ENCODE measurements at regions not wholly inside any gene's neighbourhood (a gene's known extent, or its start where the extent isn't known, plus 50 kb on each side); places are given as distances from the start of the nearest gene placed in this dataset.
"Not testable (repeated sequence)": the region's sequence is repeated elsewhere in the genome, so short reads cannot be mapped to it uniquely, and the experiment has no call there.

DNA sequence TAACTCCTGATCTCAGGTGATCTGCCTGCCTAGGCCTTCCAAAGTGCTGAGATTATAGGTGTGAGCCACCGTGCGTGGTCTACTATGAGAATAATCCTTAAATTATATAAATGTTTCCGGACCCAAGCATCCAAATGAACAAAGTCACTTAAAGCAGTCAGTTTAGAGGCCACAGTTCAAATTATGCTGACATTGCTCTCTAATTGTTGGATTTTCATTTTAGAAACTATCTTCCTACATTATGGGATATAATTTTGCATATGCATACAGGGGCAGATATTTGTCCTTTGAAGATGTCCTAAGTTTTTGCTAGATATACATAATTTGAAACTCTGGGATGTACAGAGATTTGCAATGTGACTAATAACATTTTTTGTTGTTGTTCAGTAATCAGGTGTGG is 390.1 kb downstream of the RND3 start:
- DNase-seq = no peak

DNA sequence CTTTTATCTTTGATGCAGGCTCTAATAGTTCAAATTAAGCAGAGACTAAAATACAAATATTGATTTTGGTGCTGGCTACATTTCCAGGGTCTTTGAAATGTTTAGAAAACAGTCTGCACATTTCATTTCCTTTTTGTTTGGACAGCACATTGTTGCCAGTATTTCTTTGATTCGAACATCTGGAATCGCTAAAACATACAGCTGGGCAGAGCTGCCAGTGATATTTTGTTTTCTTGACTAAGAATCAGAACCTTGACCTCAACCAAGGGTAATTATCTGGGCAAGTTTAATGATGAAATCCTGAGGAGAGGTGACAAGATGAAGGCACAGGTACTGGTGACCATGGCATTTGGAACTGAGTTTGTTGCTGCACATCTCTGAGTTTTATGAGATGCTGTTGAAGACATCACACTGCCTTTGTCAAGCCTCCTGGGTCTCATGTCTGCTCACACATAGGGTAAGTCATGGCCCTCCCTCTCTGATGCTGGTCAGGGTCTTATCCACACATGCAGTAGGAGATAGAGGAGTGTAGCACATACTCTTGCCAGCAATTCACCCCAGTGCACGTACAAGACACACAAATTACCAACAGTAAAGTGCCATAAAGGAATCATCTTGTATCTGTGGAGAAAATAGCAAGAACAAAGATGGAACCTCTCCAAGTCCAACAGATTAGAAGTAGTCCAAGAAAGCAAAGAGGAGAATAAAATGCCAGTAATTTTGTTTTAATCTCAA is 391.9 kb downstream of the RND3 start:
- DNase-seq = no peak

DNA sequence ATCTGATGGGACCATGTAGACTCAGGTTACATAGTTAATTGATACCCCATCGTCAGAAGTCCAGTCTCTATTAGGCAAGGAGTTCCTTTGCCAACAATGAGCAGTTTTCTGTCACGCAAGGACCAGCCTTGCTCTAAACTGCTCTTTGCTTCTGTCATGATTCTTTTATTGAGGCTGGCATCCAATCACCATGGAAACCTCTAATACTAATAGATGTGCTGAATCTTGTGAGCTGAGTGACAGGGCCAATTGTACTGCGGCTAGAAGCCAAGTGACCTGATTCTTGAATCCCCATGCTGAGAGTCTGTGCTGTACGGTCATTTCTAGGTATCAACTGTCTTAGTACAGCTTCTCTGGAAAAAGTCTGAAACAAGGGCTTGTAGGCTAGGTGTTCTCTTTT is 395.6 kb downstream of the RND3 start:
- no peak for DNase-seq

DNA sequence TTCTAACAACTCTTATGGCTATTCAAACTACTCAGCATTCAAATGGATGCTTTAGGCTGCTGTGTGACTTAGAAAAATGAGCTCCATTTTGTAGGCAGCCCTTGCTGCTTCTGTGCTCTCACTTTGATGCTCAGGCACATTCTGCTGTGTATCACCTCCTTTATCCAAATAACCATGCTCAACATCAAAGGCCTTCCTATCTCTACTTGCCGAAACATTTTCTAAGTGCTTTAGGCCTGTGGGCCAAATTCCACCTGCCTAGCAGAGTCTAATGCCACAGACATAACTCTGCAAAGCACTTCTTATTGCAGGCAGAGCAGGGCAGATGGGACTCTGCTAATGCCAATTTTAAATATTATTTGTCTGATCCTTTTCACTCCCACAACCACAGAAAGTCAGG is 397.4 kb downstream of the RND3 start:
- DNase-seq = no peak

DNA sequence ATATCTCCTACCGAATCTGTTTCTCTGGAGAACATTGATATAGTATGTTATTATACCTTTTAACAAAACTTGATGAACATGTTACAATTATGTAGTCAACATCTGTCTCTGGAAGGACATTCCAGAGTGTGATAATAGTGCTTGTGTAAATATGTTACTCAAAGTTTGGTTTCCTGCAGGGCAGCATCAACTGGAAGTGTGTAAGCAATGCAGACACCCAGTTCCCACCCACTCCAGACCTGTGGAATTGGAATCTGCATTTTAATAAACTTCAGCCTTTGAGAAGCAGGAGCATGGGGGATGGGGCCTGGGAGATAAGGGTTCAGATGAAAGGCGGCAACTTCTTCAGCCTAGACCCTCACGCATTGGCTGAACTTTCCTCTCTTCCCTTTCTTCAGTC is 398.9 kb downstream of the RND3 start:
- no peak for DNase-seq

GRCh38 chr2:150085478-150085877 is 402.0 kb downstream of the RND3 start:
- DNase-seq = no peak

DNA sequence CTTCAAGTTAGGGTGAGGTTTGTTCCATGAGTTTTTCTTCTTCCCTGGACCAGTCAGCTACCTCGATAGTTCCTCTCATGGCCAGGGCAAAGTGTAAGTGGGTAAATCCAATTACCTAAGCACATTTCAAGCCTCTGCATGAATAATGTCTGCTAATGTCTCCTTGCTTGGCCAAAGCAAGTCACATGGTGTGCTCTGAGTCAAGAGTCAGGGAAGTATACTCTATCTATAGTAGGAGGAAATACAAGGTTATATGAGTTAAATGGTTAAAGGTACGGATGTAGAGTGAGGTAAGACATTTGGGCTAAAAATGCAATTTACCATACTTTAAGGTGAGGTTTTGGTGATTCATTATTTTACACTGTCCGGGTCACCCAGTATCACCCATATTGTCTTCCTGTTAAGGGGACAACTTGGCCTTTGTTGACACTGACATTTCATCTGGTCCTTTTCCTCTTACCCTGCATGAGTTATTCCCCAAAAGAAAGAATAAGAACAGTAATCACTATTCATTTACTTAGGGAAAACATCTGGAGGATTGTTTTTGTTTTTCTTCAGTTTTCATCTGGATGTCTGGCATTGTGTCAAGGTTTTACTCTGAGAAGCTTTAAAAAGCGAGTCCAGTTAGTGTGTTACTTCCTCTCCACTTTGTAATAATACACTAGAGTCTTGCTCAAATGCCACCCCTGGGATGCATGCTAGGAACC is 405.5 kb downstream of the RND3 start:
- DNase-seq = no peak

DNA sequence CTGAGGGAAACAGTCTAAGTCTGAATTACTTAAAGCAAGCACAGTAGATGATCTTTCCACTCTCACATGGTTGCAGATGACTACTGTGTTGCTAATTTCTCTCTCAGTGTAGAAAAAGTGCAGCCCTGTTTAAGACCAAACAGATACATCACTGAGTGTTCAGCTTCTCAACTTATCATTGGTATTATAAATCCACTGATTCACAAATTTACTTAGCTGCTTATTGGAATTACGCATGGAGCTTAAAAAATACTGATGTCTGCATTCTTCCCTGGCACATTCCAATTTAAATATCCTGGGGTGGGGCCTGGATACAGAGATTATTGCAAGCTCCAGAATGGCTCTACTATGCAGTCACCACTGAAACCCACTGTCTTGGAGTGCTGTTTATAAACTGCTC is 411.2 kb downstream of the RND3 start:
- no peak for DNase-seq

DNA sequence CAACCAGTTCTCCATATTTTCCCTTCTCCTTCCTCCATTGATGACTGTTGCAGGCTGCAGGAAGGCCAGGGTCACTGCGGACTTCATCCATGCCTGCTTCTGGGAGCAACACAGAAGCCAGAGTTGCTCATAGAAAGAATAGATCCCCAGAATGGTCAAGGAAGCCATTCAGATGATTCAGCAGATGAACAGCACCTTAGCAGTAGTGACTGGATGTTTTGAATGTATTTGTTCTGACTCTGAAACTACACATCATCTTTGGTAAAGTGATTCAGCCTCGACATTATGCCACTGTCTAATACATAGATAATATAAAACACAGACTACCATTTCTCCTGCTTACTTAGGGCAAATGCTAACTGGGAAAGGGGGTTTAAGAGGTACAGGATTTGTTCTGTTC is 411.6 kb downstream of the RND3 start:
- DNase-seq = no peak

- no peak for DNase-seq
Observed at GRCh38 chr2:150066490-150066889, 421.0 kb downstream of the RND3 start.

- no peak for DNase-seq
Observed at GRCh38 chr2:150063931-150064548, 423.4 kb downstream of the RND3 start.

GRCh38 chr2:150063432-150063889 is 424.0 kb downstream of the RND3 start:
- DNase-seq = no peak

- DNase-seq = no peak
Observed at GRCh38 chr2:150062416-150062815, 425.1 kb downstream of the RND3 start.

DNA sequence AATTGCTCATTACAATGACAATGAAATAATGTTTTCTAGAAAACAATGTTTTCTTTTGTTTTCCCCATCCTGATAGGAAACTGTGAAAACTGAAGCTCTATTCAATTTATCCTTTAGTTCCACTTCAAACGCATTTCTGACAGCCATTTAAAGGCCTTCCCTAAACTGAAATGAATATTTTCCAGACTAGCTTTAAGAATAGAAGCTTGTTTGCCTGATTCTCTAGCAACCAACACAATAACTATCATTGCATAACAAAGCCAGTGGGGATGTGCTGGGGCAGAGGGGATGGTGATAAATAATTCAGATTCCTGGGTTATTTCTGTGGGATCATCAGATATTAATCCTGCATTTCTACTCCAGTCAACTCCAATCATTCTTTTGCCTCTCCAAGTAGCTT is 427.1 kb downstream of the RND3 start:
- no peak for DNase-seq

- not testable (repeated sequence) for DNase-seq
Observed at GRCh38 chr2:150059676-150060075, 427.8 kb downstream of the RND3 start.

- no peak for DNase-seq
Observed at GRCh38 chr2:150052457-150052856, 435.0 kb downstream of the RND3 start.

- no peak for DNase-seq
Observed at GRCh38 chr2:150051004-150051403, 436.5 kb downstream of the RND3 start.

- DNase-seq = no peak
Observed at GRCh38 chr2:150050036-150050435, 437.4 kb downstream of the RND3 start.

GRCh38 chr2:150047620-150048222 is 439.7 kb downstream of the RND3 start:
- no peak for DNase-seq

DNA sequence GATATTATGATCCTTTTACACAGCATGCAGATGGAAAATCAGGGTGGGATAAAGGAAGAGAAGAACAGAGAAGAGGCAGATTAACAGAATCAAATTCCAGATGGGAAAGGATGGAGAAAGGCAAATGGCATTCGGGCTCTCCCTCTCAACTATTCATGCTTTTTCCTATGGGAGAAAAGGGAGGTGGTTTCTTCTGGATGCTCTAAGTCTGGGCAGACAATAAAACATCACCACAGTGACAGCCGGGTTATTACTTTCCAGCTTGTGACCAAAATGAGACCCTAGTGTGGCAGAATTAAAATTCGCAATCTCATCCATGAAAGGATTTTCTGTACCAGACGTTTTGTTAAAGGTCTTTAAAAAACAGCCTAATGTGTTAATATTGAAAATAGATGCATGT is 440.7 kb downstream of the RND3 start:
- no peak for DNase-seq

DNA sequence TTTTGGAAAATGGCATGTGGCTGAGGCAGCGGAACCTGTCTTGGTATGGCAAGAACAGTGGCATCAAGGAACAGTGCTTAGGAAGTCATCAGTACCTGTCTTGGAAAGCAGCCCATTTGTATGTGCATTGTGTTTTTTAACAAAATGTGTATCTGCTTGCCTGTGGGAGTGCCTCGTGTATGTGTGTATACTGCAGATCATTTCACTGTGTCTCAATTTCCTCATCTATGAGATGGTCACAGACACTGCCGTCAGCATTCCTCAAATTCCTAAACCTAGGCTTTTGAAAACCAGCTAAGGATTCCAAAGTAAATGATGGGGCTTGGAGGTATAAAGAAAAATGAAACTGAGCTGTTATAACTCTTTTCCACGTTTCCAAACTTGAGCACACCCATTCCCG is 441.3 kb downstream of the RND3 start:
- DNase-seq = no peak

GRCh38 chr2:150045601-150046000 is 441.9 kb downstream of the RND3 start:
- no peak for DNase-seq

DNA sequence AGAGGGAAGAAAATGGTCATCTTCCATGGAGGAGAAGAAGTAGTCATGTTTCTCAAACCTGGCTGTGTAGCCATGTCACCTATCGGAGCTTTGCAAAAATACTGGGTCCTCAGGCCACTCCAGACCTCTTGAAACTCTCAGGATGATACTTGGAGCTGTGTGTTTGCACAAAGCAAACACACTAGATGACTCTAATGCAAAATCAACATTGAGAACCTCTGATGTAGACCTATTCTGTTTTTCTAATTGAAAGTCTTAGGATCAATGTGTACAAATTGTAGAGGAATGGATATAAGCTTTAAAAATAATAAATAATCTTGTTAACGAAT is 444.3 kb downstream of the RND3 start:
- DNase-seq = no peak

Data from NCI-H1105 treated with DMSO at 0.1 percent for 48 hours (cell line).